ENCODE measurements at regions not wholly inside any gene's neighbourhood (a gene's known extent, or its start where the extent isn't known, plus 50 kb on each side); places are given as distances from the start of the nearest gene placed in this dataset.

DNA sequence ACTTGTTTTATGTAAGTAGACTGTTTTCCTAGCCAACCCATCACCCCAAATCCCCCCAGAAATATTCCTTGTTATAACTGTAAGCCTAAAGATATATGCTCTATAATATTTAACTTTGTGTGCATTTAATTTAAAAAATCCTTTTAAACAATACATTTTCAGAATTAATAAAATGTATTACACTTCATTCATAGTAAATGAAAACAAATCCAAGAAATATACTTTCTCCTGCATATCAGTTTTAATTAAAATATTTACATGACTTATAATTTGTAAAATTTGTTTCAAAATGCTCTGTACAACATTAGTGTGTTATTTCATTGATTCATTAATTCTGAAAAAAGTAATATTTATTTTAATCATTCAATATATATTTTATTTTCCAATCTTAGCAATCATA lies 669.1 kb upstream of the PCDH20 start:
- TF ChIP-seq CTCF (conservative IDR thresholded peaks at IDR 0.05; ENCODE audit: low read depth in 2 of 2) (no peak), POLR2AphosphoS5 (IDR thresholded peaks at IDR 0.05; ENCODE audit: low read depth) (no peak), CREB1 (CRISPR knock-in tag; IDR thresholded peaks at IDR 0.05; ENCODE audit: low read depth) (no peak), EZH2 (IDR thresholded peaks at IDR 0.05; ENCODE audit: low read depth, unreplicated experiment) (no peak), EZH2phosphoT487 (IDR thresholded peaks at IDR 0.05; ENCODE audit: unreplicated experiment) (no peak), ZNF114 (CRISPR knock-in tag; IDR thresholded peaks at IDR 0.05) (no peak), REST (IDR thresholded peaks at IDR 0.05; ENCODE audit: unreplicated experiment) (no peak), ZNF331 (CRISPR knock-in tag; IDR thresholded peaks at IDR 0.05; ENCODE audit: low read depth) (no peak)
- TF ChIP-seq, protein P1, sequence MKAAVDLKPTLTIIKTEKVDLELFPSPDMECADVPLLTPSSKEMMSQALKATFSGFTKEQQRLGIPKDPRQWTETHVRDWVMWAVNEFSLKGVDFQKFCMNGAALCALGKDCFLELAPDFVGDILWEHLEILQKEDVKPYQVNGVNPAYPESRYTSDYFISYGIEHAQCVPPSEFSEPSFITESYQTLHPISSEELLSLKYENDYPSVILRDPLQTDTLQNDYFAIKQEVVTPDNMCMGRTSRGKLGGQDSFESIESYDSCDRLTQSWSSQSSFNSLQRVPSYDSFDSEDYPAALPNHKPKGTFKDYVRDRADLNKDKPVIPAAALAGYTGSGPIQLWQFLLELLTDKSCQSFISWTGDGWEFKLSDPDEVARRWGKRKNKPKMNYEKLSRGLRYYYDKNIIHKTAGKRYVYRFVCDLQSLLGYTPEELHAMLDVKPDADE (IDR thresholded peaks at IDR 0.05): no peak

Measured in GM23338 (cell line).